Activated CD8-positive, alpha-beta T cell treated with anti-CD3 and anti-CD28 coated beads for 36 hours (primary cell): ENCODE measurements at regions not wholly inside any gene's neighbourhood (a gene's known extent, or its start where the extent isn't known, plus 50 kb on each side); places are given as distances from the start of the nearest gene placed in this dataset.
"Not testable (repeated sequence)": the region's sequence is repeated elsewhere in the genome, so short reads cannot be mapped to it uniquely, and the experiment has no call there.

Source experiments
- ATAC-seq: fragments of 200-7000 bp; cut with Tn5 transposase; one replicate; pipeline ENCODE4 v1.10.0; 2021; ENCODE audit warnings: mild to moderate bottlenecking, moderate library complexity
- CTCF ChIA-PET: fragments of 350-600 bp; sonication (Branson Sonifier 250); formaldehyde crosslinking; loops from one replicate; lab custom pipeline; 2021; ENCODE audit warnings: antibody characterized with exemption; lab: Charles Lee
- POLR2A ChIA-PET: fragments of 350-600 bp; sonication (Branson Sonifier 250); formaldehyde crosslinking; loops from one replicate; lab custom pipeline; 2021; ENCODE audit warnings: antibody characterized with exemption; lab: Charles Lee
- DNase-seq: peaks from one replicate; pipeline ENCODE4 v3.0.0-alpha.2; 2020
- H3K27ac Mint-ChIP-seq: one replicate; pipeline ENCODE4 v1.8.0; 2021; ENCODE audit warnings: mild to moderate bottlenecking, mixed read lengths
- H3K27me3 Mint-ChIP-seq: one replicate; pipeline ENCODE4 v1.8.0; 2021; ENCODE audit warnings: mixed read lengths
- H3K36me3 Mint-ChIP-seq: one replicate; pipeline ENCODE4 v1.8.0; 2021; ENCODE audit warnings: low read depth, mixed read lengths
- H3K4me1 Mint-ChIP-seq: one replicate; pipeline ENCODE4 v1.8.0; 2021; ENCODE audit warnings: low read depth, mixed read lengths
- H3K4me3 Mint-ChIP-seq: one replicate; pipeline ENCODE4 v1.8.0; 2021; ENCODE audit warnings: mild to moderate bottlenecking, moderate library complexity, mixed read lengths
- H3K9me3 Mint-ChIP-seq: one replicate; pipeline ENCODE4 v1.8.0; 2021; ENCODE audit warnings: mixed read lengths
- intact Hi-C: fragments of 100-400 bp; cut with micrococcal nuclease; formaldehyde crosslinking; loops from one replicate; pipeline ENCODE4 v1.10.0; 2022
- TF ChIP-seq, protein P1 (sequence below): fragments of 200-600 bp; IDR thresholded peaks from one replicate; pipeline ENCODE4 v1.8.0; 2022; ENCODE audit warnings: antibody characterized with exemption, mild to moderate bottlenecking

- CTCF ChIA-PET = interaction anchor here (1.7 kb wide), 1 partner anchor 16 kb away, joined by 3 read pairs; no protein-coding TSS in a partner anchor
- TF ChIP-seq, protein P1, sequence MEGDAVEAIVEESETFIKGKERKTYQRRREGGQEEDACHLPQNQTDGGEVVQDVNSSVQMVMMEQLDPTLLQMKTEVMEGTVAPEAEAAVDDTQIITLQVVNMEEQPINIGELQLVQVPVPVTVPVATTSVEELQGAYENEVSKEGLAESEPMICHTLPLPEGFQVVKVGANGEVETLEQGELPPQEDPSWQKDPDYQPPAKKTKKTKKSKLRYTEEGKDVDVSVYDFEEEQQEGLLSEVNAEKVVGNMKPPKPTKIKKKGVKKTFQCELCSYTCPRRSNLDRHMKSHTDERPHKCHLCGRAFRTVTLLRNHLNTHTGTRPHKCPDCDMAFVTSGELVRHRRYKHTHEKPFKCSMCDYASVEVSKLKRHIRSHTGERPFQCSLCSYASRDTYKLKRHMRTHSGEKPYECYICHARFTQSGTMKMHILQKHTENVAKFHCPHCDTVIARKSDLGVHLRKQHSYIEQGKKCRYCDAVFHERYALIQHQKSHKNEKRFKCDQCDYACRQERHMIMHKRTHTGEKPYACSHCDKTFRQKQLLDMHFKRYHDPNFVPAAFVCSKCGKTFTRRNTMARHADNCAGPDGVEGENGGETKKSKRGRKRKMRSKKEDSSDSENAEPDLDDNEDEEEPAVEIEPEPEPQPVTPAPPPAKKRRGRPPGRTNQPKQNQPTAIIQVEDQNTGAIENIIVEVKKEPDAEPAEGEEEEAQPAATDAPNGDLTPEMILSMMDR = no peak
- POLR2A ChIA-PET = no interaction called here
- Mint-ChIP-seq H3K4me3 (no peak overlapping the region), H3K36me3 (no peaks in the 10 kb centered on the region), H3K27ac (no peak overlapping the region), H3K9me3 (no peaks in the 10 kb centered on the region), H3K4me1 (peaks cover 13% of the 10 kb centered on the region), H3K27me3 (peaks cover 2% of the 10 kb centered on the region)
- intact Hi-C loops = no loop called here
- DNase-seq (no peak), ATAC-seq (no peak)
These were observed 209.6 kb upstream of the HNRNPA3 start for GRCh38 chr2:177002983-177003382.

DNA sequence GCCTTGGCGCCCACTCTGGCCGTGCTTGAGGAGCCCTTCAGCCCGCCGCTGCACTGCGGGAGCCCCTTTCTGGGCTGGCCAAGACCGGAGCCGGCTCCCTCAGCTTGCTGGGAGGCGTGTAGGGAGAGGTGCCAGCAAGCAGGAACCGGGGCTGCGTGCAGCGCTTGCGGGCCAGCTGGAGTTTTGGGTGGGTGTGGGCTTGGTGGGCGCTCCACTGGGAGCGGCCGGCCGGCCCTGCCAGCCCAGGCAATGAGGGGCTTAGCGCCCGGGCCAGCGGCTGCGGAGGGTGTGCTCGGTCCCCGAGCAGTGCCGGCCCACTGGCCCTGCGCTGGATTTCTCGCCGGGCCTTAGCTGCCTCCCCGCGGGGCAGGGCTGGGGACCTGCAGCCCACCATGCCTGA, 204.9 kb upstream of the HNRNPA3 start:
- H3K36me3 Mint-ChIP-seq, H3K4me1 Mint-ChIP-seq, DNase-seq, H3K9me3 Mint-ChIP-seq, H3K27ac Mint-ChIP-seq, H3K4me3 Mint-ChIP-seq, ATAC-seq, POLR2A ChIA-PET, intact Hi-C loops: not testable (repeated sequence)
- peaks cover 13% of the 10 kb centered on the region for H3K27me3 Mint-ChIP-seq
- CTCF ChIA-PET = interaction anchor here (0.6 kb wide), 1 partner anchor 717 kb away, joined by 3 read pairs; no protein-coding TSS in a partner anchor

- H3K36me3 Mint-ChIP-seq, H3K9me3 Mint-ChIP-seq, H3K27ac Mint-ChIP-seq, H3K4me1 Mint-ChIP-seq, DNase-seq, POLR2A ChIA-PET, ATAC-seq, intact Hi-C loops: not testable (repeated sequence)
- CTCF ChIA-PET = interaction anchor here (0.6 to 1.8 kb wide), 2 partner anchors 140 to 718 kb away, joined by 3 to 4 read pairs; no protein-coding TSS in a partner anchor
- Mint-ChIP-seq H3K27me3 (peaks cover 13% of the 10 kb centered on the region), H3K4me3 (peak overlapping the region; percentile 35)
These were observed 203.9 kb upstream of the HNRNPA3 start for GRCh38 chr2:177008662-177009061.

GRCh38 chr2:177010146-177010545, 202.4 kb upstream of the HNRNPA3 start:
- no peak for DNase-seq
- peaks cover 4% of the 10 kb centered on the region for H3K4me1 Mint-ChIP-seq
- POLR2A ChIA-PET = no interaction called here
- H3K9me3 Mint-ChIP-seq = peaks cover 3% of the 10 kb centered on the region
- TF ChIP-seq, protein P1 = no peak
- no peak overlapping the region for H3K27ac Mint-ChIP-seq
- CTCF ChIA-PET = no interaction called here
- H3K4me3 Mint-ChIP-seq = no peak overlapping the region
- H3K36me3 Mint-ChIP-seq = peaks cover 2% of the 10 kb centered on the region
- peaks cover 13% of the 10 kb centered on the region for H3K27me3 Mint-ChIP-seq
- intact Hi-C loops = no loop called here
- no peak for ATAC-seq

DNA sequence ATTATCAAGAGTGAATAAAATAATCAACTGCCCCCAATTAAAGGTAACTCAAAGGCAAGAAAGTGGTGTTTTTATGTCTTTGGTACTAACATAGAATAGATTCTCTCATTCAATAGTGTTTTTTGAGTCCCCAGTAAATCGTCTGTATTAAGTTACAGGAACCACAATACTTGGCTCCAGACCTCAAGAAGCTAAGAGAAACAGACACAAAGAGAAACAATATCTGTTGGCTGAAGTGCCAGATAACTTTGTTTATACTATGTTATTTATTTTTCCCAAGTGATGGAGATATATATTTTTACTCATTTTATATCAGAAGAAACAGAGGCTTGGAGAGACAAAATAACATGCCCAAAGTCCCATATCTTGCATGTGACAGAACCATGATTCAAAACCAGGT, 201.7 kb upstream of the HNRNPA3 start:
- peaks cover 2% of the 10 kb centered on the region for H3K36me3 Mint-ChIP-seq
- no peak for ATAC-seq
- ChIA-PET CTCF (no interaction called here), POLR2A (no interaction called here)
- H3K4me3 Mint-ChIP-seq = no peak overlapping the region
- no peak overlapping the region for H3K27ac Mint-ChIP-seq
- peaks cover 4% of the 10 kb centered on the region for H3K4me1 Mint-ChIP-seq
- intact Hi-C loops = no loop called here
- H3K27me3 Mint-ChIP-seq = peaks cover 13% of the 10 kb centered on the region
- TF ChIP-seq, protein P1 = no peak
- no peak for DNase-seq
- peaks cover 3% of the 10 kb centered on the region for H3K9me3 Mint-ChIP-seq

GRCh38 chr2:177014946-177015345, 197.6 kb upstream of the HNRNPA3 start:
- Mint-ChIP-seq H3K4me3 (no peak overlapping the region), H3K36me3 (no peaks in the 10 kb centered on the region), H3K9me3 (no peaks in the 10 kb centered on the region), H3K27ac (no peak overlapping the region), H3K4me1 (no peaks in the 10 kb centered on the region), H3K27me3 (peaks cover 3% of the 10 kb centered on the region)
- DNase-seq = no peak
- intact Hi-C loops = no loop called here
- no peak for ATAC-seq
- POLR2A ChIA-PET = no interaction called here
- TF ChIP-seq, protein P1 = no peak
- CTCF ChIA-PET = interaction anchor here (0.7 to 0.9 kb wide), 3 partner anchors 20 to 134 kb away, joined by 3 read pairs; no protein-coding TSS in a partner anchor
